NB4 (cell line): ENCODE measurements at regions not wholly inside any gene's neighbourhood (a gene's known extent, or its start where the extent isn't known, plus 50 kb on each side); places are given as distances from the start of the nearest gene placed in this dataset.

Experiments
- DNase-seq: peaks from one replicate; pipeline ENCODE4 v3.0.0; 2010; ENCODE audit warnings: low read depth
- H3K4me3 ChIP-seq: one replicate; pipeline ENCODE4 v1.5.1; 2011; ENCODE audit warnings: mild to moderate bottlenecking, low read depth, low read length, moderate library complexity
- MYC ChIP-seq: IDR thresholded peaks from 2 replicates; pipeline ENCODE4 v1.6.1; 2011; ENCODE audit warnings: low read depth, low read length
- POLR2A ChIP-seq: IDR thresholded peaks from 2 replicates; pipeline ENCODE4 v1.6.1; 2011; ENCODE audit warnings: mild to moderate bottlenecking; ENCODE audit not compliant: insufficient read length; ENCODE audit errors: extremely low read depth
- TF ChIP-seq, protein P1 (sequence below): IDR thresholded peaks from 2 replicates; pipeline ENCODE4 v1.6.1; 2011; ENCODE audit warnings: low read depth, low read length
- TF ChIP-seq, protein P2 (sequence below): IDR thresholded peaks from one replicate; pipeline ENCODE4 v1.5.1; 2012; ENCODE audit warnings: low read depth, low read length

GRCh38 chr6:145445674-145446073, 289.6 kb downstream of the EPM2A start:
- TF ChIP-seq, protein P1, sequence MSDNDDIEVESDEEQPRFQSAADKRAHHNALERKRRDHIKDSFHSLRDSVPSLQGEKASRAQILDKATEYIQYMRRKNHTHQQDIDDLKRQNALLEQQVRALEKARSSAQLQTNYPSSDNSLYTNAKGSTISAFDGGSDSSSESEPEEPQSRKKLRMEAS, result no peak
- TF ChIP-seq, protein P2, sequence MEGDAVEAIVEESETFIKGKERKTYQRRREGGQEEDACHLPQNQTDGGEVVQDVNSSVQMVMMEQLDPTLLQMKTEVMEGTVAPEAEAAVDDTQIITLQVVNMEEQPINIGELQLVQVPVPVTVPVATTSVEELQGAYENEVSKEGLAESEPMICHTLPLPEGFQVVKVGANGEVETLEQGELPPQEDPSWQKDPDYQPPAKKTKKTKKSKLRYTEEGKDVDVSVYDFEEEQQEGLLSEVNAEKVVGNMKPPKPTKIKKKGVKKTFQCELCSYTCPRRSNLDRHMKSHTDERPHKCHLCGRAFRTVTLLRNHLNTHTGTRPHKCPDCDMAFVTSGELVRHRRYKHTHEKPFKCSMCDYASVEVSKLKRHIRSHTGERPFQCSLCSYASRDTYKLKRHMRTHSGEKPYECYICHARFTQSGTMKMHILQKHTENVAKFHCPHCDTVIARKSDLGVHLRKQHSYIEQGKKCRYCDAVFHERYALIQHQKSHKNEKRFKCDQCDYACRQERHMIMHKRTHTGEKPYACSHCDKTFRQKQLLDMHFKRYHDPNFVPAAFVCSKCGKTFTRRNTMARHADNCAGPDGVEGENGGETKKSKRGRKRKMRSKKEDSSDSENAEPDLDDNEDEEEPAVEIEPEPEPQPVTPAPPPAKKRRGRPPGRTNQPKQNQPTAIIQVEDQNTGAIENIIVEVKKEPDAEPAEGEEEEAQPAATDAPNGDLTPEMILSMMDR, result no peak
- no peak for TF ChIP-seq POLR2A
- no peak for TF ChIP-seq MYC
- no peak overlapping the region for H3K4me3 ChIP-seq
- DNase-seq, result no peak

GRCh38 chr6:145451029-145451428, 284.3 kb downstream of the EPM2A start:
- no peak for DNase-seq
- no peak for TF ChIP-seq POLR2A
- no peak for TF ChIP-seq MYC
- TF ChIP-seq, protein P1, result no peak
- TF ChIP-seq, protein P2, result no peak
- H3K4me3 ChIP-seq, result no peak overlapping the region

DNA sequence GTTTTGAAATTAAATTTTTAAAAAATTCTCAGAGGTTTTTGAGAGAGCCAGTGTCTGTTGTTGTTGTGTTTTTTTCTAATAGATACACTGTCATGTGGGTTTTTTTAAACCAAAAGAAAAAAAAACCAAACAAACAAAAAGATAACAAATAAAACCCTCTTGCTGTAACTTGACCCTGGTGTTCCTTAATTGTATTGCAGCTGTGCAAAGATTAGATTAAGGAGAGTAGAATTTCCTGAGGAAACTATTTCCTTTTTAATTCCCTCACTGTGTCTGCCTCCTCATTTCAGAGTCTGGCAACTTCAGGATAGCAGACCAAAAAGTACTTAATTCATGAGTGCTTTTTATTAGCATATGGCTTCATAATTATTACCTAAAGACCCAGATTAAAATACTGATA, 281.9 kb downstream of the EPM2A start:
- no peak overlapping the region for H3K4me3 ChIP-seq
- no peak for DNase-seq
- TF ChIP-seq, protein P1, result no peak
- TF ChIP-seq, protein P2, result no peak
- no peak for TF ChIP-seq MYC
- TF ChIP-seq POLR2A, result no peak

- no peak overlapping the region for H3K4me3 ChIP-seq
- TF ChIP-seq, protein P2, result no peak
- TF ChIP-seq, protein P1, result no peak
- DNase-seq, result no peak
Measured at GRCh38 chr6:145454006-145454405, 281.3 kb downstream of the EPM2A start.

DNA sequence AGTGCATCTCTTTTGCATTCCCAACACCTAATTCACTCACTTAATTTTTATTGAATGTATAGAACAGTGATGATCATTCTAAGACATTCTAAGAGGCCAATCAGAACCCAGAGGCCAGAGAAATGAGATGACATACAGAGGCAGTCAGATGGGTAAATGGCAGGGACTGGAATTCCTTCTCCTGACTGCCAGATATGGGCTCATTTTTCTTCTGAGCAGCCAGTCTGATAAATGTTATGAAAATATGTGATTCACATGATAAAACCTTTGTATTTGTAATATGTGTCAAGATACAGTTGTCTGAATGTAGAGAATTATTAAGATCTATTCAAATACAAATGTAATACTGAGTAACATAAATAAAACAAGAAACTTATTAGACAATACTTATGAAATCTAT, 277.8 kb downstream of the EPM2A start:
- TF ChIP-seq MYC (no peak), POLR2A (no peak)
- TF ChIP-seq, protein P1, result no peak
- TF ChIP-seq, protein P2, result no peak
- no peak for DNase-seq
- H3K4me3 ChIP-seq, result no peak overlapping the region

DNA sequence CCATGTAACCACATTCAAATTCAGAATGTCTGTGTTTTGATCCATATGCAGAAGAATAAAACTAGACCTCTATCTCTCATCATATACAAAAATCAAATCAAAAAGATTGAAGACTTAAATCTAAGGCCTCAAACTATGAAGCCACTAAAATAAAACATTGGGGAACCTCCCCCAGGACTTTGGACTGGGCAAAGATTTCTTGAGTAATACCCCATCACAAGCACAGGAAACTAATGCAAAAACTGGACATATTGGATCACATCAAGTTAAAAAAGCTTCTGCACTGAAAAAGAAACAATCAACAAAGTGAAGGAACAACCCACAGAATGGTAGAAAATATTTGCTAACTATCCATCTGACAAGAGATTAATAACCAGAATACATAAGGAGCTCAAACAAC, 266.8 kb downstream of the EPM2A start:
- TF ChIP-seq, protein P2, result no peak
- TF ChIP-seq POLR2A (no peak), MYC (no peak)
- TF ChIP-seq, protein P1, result no peak
- no peak for DNase-seq
- no peak overlapping the region for H3K4me3 ChIP-seq
